Activated naive CD4-positive, alpha-beta T cell treated with anti-CD3 and anti-CD28 coated beads, Interleukin-2, amount 10 ng/mL, durations not matched to agents 7 days and 5 days (primary cell): ENCODE measurements at regions not wholly inside any gene's neighbourhood (a gene's known extent, or its start where the extent isn't known, plus 50 kb on each side); places are given as distances from the start of the nearest gene placed in this dataset.

ENCODE experiments used
- CTCF ChIA-PET: fragments of 350-600 bp; sonication (Branson Sonifier 250); formaldehyde crosslinking; loops from one replicate; lab custom pipeline; 2021; ENCODE audit warnings: antibody characterized with exemption; lab: Charles Lee
- DNase-seq: peaks from one replicate; pipeline ENCODE4 v3.0.0-alpha.2; 2020
- H3K27ac Mint-ChIP-seq: one replicate; pipeline ENCODE4 v1.8.0; 2021; ENCODE audit warnings: mild to moderate bottlenecking, moderate library complexity, mixed read lengths
- H3K27me3 Mint-ChIP-seq: one replicate; pipeline ENCODE4 v1.8.0; 2021; ENCODE audit warnings: mild to moderate bottlenecking, mixed read lengths
- H3K36me3 Mint-ChIP-seq: one replicate; pipeline ENCODE4 v1.8.0; 2021; ENCODE audit warnings: mixed read lengths
- H3K4me1 Mint-ChIP-seq: one replicate; pipeline ENCODE4 v1.8.0; 2021; ENCODE audit warnings: mixed read lengths
- H3K4me3 Mint-ChIP-seq: one replicate; pipeline ENCODE4 v1.8.0; 2021; ENCODE audit warnings: mild to moderate bottlenecking, moderate library complexity, mixed read lengths
- H3K9me3 Mint-ChIP-seq: one replicate; pipeline ENCODE4 v1.8.0; 2021; ENCODE audit warnings: mixed read lengths

DNA sequence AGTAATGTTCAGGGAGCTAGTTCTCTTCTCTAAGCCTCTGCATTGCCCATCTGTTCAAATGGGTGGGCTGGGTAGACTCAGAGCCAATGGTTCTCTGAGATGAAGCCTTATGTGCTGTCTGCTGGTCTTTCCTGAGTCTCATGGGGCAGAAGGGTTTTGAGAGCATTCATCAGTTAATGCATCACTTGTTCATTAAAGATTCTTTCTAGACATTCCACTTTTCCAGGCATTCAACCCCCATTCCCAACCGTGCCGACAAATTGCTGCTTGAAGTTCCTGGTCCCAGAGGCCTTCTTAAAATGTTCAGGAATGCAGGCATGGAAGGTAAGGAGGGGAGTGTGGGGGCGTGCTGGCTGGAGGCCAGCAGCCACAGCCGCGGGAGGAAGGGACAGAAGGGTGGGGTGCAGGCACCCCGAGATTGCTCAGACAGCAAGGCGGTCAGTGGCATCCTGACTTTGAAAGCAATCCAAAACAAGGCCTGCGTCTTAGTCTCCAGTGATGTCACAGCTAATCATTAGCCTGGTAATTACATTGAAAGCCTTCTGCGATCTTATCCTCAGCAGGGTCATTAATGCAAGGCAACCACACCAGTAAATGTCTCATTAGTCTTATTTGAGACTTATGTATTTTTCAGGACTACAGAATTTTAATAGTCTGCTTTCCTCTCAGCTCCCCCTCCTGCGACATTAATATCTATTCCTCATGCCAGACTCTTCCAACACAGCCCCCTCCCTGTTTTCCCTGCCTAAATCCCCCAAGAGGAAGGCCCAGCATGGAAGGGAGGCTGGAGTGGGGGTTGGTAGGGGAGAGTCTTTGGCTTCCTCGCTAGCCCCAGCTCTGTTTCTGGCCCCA lies 328.8 kb downstream of the MIAT start:
- Mint-ChIP-seq H3K27me3 (peaks cover 4% of the 10 kb centered on the region), H3K4me1 (no peaks in the 10 kb centered on the region), H3K27ac (no peak overlapping the region), H3K4me3 (no peak overlapping the region), H3K9me3 (no peaks in the 10 kb centered on the region), H3K36me3 (no peaks in the 10 kb centered on the region)
- no peak for DNase-seq
- CTCF ChIA-PET, result no interaction called here

DNA sequence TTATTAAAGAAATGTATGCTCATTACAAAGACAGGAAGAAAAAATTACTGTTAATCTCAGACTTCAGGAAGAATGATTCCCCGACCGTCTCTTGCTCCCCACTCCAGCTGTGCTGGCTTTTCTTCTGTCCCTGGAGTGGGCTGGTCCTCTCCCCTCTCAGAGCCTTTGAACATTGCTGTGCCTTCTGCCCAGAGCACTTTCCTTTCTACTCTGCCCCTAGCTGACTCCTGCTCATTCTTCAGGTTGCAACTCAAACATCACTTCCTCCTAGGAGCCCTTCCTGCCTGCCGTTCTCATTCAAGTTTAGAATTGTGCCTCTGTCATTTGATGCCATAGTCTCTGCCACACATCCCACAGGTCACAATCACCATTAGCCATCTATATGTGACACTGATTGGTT lies 329.5 kb downstream of the MIAT start:
- no peak overlapping the region for H3K27ac Mint-ChIP-seq
- peaks cover 4% of the 10 kb centered on the region for H3K27me3 Mint-ChIP-seq

DNA sequence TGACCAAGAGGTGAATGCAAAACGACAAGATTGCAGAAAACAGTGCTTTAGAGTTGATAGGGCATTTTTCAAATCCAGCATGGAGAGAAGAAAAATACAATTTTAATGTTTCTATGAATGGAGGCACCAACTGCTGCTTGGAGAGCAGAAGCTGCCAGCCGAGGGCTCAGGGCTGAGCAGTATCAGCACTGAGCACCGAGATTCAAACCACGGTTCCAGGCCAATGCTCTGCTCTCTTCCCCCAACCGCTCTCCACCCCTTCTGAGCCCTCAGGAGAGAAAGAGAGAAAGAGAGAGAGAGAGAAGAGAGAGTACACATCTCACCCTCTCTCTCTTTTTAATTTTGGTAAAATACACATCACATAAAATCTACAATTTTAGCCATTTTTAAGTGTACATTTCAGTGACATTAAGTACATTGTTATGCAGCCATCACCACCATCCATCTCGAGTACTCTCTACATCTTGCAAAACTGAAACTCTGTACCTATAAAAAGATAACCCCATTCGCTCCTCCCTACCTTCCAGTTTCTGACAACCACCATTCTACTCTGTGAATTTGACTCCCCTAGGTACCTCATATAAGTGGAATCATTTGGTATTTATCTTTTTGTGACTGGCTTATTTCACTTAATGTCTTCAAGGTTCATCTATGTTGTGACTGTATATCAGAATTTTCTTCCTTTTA lies 333.3 kb downstream of the MIAT start:
- H3K9me3 Mint-ChIP-seq, result no peaks in the 10 kb centered on the region
- no peak overlapping the region for H3K4me3 Mint-ChIP-seq
- H3K4me1 Mint-ChIP-seq, result no peaks in the 10 kb centered on the region
- H3K36me3 Mint-ChIP-seq, result no peaks in the 10 kb centered on the region
- CTCF ChIA-PET, result no interaction called here
- H3K27ac Mint-ChIP-seq, result no peak overlapping the region
- no peaks in the 10 kb centered on the region for H3K27me3 Mint-ChIP-seq
- no peak for DNase-seq

More for the DNA sequence above, 329.5 kb downstream of the MIAT start:
- DNase-seq, result no peak
- Mint-ChIP-seq H3K4me3 (no peak overlapping the region), H3K9me3 (no peaks in the 10 kb centered on the region), H3K36me3 (no peaks in the 10 kb centered on the region), H3K4me1 (no peaks in the 10 kb centered on the region)
- CTCF ChIA-PET, result no interaction called here

DNA sequence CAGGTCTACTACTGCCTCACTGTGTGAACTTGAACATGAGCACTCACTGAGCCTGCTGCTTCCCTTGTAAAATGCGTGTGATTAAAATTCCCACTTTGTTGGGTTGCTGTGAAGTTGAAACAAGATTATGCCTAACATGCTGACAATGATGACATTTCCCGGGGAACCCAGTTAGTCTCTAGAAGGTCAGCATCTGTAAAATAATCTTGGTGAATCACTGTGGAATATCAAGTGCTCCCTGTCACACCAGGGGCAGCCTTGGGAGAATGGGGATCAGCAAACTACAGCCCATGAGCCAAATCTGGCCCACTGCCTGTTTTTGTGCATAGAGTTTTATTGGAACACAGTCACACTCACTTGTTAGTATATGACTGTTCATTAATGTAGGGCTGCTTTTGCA lies 335.2 kb downstream of the MIAT start:
- Mint-ChIP-seq H3K4me1 (no peaks in the 10 kb centered on the region), H3K4me3 (no peak overlapping the region), H3K9me3 (no peaks in the 10 kb centered on the region), H3K27me3 (no peaks in the 10 kb centered on the region), H3K27ac (no peak overlapping the region), H3K36me3 (no peaks in the 10 kb centered on the region)
- CTCF ChIA-PET, result no interaction called here
- no peak for DNase-seq

DNA sequence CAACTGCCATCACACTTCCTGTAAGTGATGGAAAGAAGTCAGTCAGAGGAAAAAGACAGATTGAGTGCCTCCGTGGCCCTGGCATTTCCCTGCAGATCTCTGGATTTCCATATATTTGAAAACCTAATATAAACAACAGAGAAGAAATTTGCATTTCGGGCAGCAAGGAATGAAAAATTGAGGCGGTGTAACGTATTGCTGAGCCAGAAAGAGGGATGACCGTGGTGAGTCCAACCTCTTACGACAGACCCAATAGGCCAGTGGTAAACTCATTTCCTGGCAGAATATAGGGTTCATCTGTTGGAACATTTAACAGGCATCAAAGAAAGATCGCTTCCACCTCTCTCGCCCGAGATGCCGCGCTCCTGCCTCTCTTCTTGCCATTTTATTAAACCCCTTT lies 336.5 kb downstream of the MIAT start:
- H3K27me3 Mint-ChIP-seq, result no peaks in the 10 kb centered on the region
- no peak overlapping the region for H3K4me3 Mint-ChIP-seq
- H3K4me1 Mint-ChIP-seq, result no peaks in the 10 kb centered on the region
- CTCF ChIA-PET, result no interaction called here
- DNase-seq, result no peak
- H3K9me3 Mint-ChIP-seq, result no peaks in the 10 kb centered on the region
- H3K27ac Mint-ChIP-seq, result no peak overlapping the region
- no peaks in the 10 kb centered on the region for H3K36me3 Mint-ChIP-seq

- H3K27ac Mint-ChIP-seq, result no peak overlapping the region
- no peak for DNase-seq
- no peak overlapping the region for H3K4me3 Mint-ChIP-seq
- CTCF ChIA-PET, result no interaction called here
- no peaks in the 10 kb centered on the region for H3K4me1 Mint-ChIP-seq
- no peaks in the 10 kb centered on the region for H3K27me3 Mint-ChIP-seq
- H3K9me3 Mint-ChIP-seq, result no peaks in the 10 kb centered on the region
- H3K36me3 Mint-ChIP-seq, result no peaks in the 10 kb centered on the region
Observed at GRCh38 chr22:26994801-26995200, 337.4 kb downstream of the MIAT start.

DNA sequence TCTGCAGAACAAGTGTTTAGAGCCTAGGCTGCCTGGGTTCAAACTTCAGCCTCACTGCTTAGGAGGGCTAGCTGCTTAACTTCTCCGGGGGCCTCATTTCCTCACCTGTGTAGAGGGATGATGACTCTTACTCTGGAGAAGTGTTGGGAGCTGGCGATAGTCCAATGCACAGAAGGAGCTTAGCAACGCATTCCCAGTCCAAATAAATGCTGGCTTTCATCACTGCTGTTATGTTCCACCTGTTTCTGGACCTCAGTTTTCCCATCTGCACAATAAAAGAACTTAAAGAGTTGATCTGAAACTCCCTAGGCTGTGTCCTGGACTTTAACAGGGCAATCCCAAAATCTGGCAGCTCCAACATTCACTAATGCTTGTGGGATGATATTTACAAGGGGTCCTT lies 337.8 kb downstream of the MIAT start:
- no peaks in the 10 kb centered on the region for H3K4me1 Mint-ChIP-seq
- no peak overlapping the region for H3K27ac Mint-ChIP-seq
- CTCF ChIA-PET, result no interaction called here
- no peak overlapping the region for H3K4me3 Mint-ChIP-seq
- H3K27me3 Mint-ChIP-seq, result no peaks in the 10 kb centered on the region
- no peaks in the 10 kb centered on the region for H3K9me3 Mint-ChIP-seq
- no peak for DNase-seq
- H3K36me3 Mint-ChIP-seq, result no peaks in the 10 kb centered on the region

DNA sequence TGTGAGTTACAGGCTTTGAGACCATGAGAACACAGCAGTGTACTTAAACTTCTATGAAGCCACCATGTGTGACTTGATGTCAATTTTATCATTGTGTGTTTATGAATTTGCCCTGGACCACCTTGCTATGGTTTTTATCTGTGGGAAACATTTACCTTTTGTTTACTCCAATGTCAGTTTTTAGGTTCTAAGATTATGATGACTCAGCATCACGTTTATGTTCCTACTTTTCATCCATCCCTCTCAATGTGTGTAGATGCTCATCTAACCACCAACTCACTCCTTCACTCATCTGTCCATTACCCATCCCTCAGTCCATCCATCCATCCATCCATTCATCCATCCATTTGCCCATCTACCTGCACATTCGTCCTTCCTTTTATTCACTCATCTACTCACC lies 338.8 kb downstream of the MIAT start:
- Mint-ChIP-seq H3K4me3 (no peak overlapping the region), H3K4me1 (no peaks in the 10 kb centered on the region), H3K36me3 (no peaks in the 10 kb centered on the region), H3K27me3 (no peaks in the 10 kb centered on the region), H3K27ac (no peak overlapping the region), H3K9me3 (no peaks in the 10 kb centered on the region)
- DNase-seq, result no peak
- CTCF ChIA-PET, result no interaction called here

- Mint-ChIP-seq H3K36me3 (no peaks in the 10 kb centered on the region), H3K27ac (no peak overlapping the region), H3K9me3 (no peaks in the 10 kb centered on the region), H3K4me1 (no peaks in the 10 kb centered on the region), H3K4me3 (no peak overlapping the region), H3K27me3 (no peaks in the 10 kb centered on the region)
- no peak for DNase-seq
- CTCF ChIA-PET, result no interaction called here
Observed at GRCh38 chr22:26998129-26998528, 340.7 kb downstream of the MIAT start.

DNA sequence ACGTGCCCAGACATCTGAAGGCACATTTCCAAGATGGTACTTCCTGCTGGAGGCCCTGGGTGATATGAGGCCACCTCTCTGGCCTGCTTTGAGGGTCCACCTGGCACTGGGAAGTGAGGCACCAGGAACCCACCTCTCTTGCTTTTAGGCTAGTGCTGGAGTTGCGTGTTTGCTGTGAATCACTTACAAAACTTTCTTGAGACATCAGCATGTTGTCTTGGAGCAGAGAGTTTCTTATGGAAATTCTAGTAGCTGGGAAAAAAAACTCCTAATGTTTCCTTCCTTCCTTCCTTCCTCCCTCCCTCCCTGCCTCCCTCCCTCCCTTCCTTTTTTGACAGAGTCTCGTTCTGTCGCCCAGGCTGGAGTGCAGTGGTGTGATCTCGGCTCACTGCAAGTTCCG lies 341.3 kb downstream of the MIAT start:
- Mint-ChIP-seq H3K27ac (no peak overlapping the region), H3K27me3 (no peaks in the 10 kb centered on the region), H3K4me3 (no peak overlapping the region), H3K9me3 (no peaks in the 10 kb centered on the region), H3K36me3 (no peaks in the 10 kb centered on the region), H3K4me1 (no peaks in the 10 kb centered on the region)
- DNase-seq, result no peak
- CTCF ChIA-PET, result no interaction called here

DNA sequence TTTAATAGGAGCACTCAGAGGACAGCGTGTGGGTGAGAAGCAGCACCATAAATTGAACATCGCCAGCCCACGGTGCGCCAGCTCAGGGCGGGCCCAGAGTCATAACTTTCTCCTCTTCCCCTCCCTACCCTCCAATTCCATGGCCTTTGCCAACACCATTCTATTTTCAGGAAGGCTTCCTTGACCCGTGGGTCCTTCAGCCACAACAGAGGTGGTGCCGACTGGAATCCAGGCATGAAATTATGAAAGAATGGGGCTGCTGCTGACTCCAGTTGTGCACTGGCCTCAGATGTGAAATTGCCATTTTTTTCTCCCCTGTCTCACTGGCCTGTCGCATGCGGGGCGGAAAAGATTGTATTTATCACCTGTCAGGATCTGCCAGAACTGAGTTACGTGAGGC lies 345.9 kb downstream of the MIAT start:
- no peak overlapping the region for H3K27ac Mint-ChIP-seq
- no peaks in the 10 kb centered on the region for H3K27me3 Mint-ChIP-seq
- H3K4me3 Mint-ChIP-seq, result no peak overlapping the region
- no peaks in the 10 kb centered on the region for H3K9me3 Mint-ChIP-seq
- no peak for DNase-seq
- no peaks in the 10 kb centered on the region for H3K36me3 Mint-ChIP-seq
- H3K4me1 Mint-ChIP-seq, result no peaks in the 10 kb centered on the region
- CTCF ChIA-PET, result no interaction called here

DNA sequence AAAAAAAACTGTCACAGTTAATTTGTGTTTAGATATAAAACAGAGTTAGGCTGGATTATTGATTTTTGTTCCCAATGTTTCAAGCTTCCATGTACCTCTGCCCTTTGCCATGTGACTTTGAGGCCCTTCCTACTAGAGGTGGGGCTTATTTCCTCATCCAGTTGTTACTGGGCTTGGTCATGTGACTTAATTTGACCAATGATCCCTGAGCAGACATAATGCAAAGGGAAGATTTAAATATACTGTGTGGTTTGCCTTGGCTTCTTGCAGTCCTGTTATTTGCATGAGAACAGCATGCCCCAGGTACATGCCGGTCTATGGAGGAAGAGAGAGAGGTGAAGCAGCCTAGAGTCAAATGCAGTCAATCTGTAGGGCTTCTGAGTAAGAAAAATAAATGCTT lies 347.0 kb downstream of the MIAT start:
- no peak for DNase-seq
- H3K27ac Mint-ChIP-seq, result no peak overlapping the region
- no peaks in the 10 kb centered on the region for H3K9me3 Mint-ChIP-seq
- H3K4me3 Mint-ChIP-seq, result no peak overlapping the region
- no peaks in the 10 kb centered on the region for H3K27me3 Mint-ChIP-seq
- CTCF ChIA-PET, result no interaction called here
- H3K4me1 Mint-ChIP-seq, result no peaks in the 10 kb centered on the region
- H3K36me3 Mint-ChIP-seq, result no peaks in the 10 kb centered on the region

GRCh38 chr22:27008454-27008853 lies 351.1 kb downstream of the MIAT start:
- no peak for DNase-seq
- CTCF ChIA-PET, result no interaction called here
- H3K4me1 Mint-ChIP-seq, result no peaks in the 10 kb centered on the region
- H3K27me3 Mint-ChIP-seq, result no peaks in the 10 kb centered on the region
- no peaks in the 10 kb centered on the region for H3K9me3 Mint-ChIP-seq
- H3K27ac Mint-ChIP-seq, result no peak overlapping the region
- no peak overlapping the region for H3K4me3 Mint-ChIP-seq
- no peaks in the 10 kb centered on the region for H3K36me3 Mint-ChIP-seq

DNA sequence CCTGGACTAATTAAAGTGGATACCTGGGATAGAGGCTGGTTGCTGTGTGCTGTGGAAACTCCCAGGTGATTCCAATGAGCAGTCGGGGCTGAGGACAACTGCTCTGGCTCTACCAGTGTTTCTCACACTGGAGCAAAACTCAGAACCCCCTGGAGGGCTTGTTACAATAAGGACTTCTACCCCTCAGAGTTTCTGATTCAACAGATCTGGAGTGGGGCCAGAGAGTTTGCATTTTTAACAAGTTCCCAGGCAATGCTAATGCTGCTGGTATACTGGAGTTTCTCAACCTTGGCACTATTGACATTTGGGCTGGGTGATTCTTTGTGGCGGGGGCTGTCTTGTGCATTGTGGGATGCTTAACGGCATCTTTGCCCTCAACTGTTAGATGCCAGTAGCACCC lies 353.7 kb downstream of the MIAT start:
- no peaks in the 10 kb centered on the region for H3K9me3 Mint-ChIP-seq
- no peaks in the 10 kb centered on the region for H3K4me1 Mint-ChIP-seq
- no peak for DNase-seq
- no peaks in the 10 kb centered on the region for H3K36me3 Mint-ChIP-seq
- no peak overlapping the region for H3K4me3 Mint-ChIP-seq
- no peaks in the 10 kb centered on the region for H3K27me3 Mint-ChIP-seq
- H3K27ac Mint-ChIP-seq, result no peak overlapping the region
- CTCF ChIA-PET, result no interaction called here

DNA sequence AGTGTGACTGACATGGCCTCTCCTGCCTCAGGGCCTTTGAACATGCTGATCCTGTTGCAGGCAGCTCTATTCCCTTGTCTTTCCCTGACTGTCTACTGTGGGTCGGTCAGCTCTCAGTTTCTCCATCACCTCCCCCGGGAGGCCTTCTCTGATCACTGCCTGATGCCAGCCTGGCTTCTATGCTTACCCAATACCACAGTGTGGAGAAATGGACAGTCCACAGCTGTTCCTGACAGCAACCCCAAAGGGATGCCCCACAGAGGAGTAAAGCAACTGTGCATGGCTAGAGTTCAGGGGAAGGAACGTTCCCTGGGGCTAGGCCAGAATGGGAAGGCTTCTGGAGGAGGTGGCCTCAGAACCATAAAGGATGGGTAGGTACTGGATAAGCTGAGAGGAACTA lies 354.3 kb downstream of the MIAT start:
- H3K27ac Mint-ChIP-seq, result no peak overlapping the region
- CTCF ChIA-PET, result no interaction called here
- H3K4me1 Mint-ChIP-seq, result no peaks in the 10 kb centered on the region

More for the DNA sequence above, 354.3 kb downstream of the MIAT start:
- no peaks in the 10 kb centered on the region for H3K27me3 Mint-ChIP-seq
- no peak overlapping the region for H3K4me3 Mint-ChIP-seq
- H3K36me3 Mint-ChIP-seq, result no peaks in the 10 kb centered on the region
- H3K9me3 Mint-ChIP-seq, result no peaks in the 10 kb centered on the region
- DNase-seq, result no peak
